NCI-H1694 (cell line): ENCODE measurements at regions not wholly inside any gene's neighbourhood (a gene's known extent, or its start where the extent isn't known, plus 50 kb on each side); places are given as distances from the start of the nearest gene placed in this dataset.

Experiments
- DNase-seq: peaks from one replicate; lab custom pipeline; 2025; lab: John Stamatoyannopoulos, UW

DNA sequence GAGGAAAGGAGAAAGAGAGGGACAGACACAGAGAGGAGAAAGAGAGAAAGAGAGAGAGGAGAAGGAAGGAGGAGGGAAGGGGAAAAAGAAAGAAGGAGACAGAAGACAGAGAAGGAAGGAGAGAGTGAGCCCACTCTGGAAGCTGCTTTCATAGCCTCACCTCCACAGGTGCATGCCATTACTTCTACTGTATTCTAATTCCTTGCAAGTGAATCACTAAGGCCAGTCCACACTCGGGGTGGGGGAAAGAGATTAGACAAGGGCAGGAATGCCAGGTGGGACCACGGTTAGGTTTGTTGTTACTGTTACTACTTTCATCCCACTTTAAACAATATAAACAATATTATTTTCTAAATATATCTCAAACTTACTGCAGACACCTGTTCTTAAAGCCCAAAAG lies 684.5 kb upstream of the ARGLU1 start:
- no peak for DNase-seq

DNA sequence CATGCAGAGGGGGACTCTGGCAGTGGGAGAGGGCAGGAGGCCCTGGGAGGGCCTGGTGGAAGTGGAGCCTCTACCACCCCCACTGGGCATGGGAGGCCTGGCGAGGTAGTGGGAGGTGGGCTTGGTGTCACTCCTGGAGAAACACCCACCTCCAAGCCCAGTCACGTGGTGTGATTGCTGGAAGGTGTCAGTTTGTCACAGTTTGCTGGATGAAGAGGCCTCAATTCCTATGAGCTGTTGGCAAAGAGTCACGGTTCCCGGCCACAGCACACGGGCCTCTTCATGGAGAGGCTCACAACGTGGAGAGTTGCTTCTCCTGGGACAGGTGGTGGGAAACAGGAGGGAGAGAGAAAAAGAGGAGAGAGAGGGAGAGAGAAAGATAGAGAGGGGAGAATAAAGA lies 684.1 kb upstream of the ARGLU1 start:
- no peak for DNase-seq

DNA sequence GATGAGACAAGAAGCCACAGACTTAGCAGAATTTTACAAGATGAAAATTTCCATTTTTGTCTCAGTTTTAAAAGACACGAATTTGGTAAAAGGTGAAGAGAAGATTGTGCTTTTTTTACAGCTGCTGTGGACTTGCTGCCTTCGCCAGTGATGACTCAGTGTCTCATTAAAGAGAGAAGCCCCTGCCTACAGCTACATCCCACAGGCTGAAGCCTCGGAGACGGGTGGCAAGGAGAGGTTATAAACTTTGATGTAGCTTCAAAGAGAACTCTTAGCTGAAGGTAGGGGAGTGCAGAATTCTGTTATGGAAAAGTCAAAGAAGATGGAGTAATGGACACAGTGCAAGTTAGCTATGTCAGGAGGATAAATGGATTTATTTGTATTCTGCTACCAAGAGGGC lies 683.4 kb upstream of the ARGLU1 start:
- no peak for DNase-seq

DNA sequence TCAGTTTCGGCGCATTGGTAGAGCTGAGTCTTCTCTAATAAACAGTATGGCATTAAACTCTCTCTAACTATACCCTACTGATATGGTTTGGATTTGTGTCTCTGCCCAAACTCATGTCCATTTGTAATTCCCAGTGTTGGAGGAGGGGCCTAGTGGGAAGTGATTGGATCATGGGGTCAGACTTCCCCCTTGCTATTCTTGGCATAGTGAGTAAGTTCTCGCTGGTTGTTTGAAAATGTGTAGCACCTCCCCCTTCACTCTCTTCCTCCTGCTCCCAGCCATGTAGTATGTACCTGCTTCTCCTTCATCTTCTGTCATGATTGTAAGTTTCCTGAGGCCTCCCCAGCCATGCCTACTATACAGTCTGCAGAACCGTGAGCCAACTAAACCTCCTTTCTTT lies 682.7 kb upstream of the ARGLU1 start:
- DNase-seq = no peak

DNA sequence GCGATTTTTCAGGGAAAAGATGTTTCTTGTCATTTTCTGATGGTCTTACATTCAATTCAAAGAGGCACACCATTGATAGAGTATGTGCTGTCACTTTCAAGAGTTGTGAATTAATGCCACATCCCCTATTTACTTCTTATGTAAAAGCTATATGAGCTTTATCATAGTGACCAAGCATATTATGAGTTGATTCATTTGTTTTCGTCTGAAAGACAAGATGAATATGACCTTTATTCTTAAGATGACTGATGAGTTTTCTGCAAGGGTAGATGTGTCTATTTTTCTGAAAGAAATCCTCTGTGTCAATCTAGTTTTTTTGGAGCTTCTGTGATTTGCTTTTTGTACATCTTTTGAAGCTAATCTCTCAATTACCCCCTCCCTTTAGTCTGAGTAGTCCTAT lies 676.3 kb upstream of the ARGLU1 start:
- no peak for DNase-seq

DNA sequence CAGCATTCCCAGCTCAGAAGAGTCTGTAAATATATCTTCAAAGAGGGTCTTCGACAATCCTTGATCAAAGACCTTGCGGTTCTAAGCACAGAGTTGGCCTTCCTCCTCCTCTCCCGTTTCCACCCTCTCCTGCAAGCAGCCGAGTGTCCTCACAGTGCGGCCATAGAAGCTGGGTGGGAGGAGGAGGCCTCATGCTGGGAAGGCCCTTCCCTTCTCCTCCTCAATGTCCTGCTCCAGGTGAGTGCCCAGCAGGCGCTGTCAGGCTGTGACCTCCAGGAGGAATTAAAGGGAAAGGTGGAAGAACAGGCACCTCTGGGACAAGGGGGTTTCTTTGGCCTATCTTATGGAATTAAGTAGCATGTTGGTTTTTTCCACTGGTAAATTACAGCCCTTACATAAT lies 674.2 kb upstream of the ARGLU1 start:
- no peak for DNase-seq

DNA sequence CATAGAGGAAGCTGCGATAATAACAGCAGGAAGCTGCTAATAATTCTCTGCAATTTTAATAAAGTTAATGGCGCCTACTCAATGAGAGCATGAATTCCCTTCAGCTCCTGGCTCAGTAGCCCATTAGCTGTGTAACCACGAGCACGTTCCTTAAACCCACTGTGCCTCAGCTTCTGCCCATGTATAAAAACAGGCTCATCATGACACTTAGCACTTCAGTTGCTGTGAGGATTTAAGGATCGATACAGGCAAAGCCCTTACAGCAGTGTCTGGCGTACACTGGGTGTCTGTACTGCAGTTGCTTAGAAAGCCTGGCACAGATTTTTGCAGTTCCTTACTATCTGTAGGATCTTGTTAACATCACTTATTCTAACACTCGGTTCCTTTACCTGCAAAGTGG lies 673.4 kb upstream of the ARGLU1 start:
- no peak for DNase-seq

DNA sequence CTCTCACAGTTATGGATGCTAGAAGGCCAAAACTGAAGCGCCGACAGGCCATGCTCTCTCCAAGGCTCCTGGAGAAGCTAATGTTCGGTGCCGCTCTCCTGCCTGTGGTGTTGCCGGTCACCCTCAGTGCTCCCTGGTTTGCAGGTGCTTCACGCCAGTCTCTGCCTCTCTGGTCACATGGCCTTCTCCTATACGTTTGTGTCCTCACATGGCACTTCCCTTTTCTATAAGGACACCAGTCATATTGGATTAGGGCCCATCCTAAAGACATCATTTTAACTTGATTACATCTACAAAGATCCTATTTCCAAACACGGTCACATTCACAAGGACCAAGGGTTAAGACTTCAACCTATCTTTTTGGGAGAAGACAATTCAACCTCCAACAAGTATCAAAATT lies 671.3 kb upstream of the ARGLU1 start:
- no peak for DNase-seq

DNA sequence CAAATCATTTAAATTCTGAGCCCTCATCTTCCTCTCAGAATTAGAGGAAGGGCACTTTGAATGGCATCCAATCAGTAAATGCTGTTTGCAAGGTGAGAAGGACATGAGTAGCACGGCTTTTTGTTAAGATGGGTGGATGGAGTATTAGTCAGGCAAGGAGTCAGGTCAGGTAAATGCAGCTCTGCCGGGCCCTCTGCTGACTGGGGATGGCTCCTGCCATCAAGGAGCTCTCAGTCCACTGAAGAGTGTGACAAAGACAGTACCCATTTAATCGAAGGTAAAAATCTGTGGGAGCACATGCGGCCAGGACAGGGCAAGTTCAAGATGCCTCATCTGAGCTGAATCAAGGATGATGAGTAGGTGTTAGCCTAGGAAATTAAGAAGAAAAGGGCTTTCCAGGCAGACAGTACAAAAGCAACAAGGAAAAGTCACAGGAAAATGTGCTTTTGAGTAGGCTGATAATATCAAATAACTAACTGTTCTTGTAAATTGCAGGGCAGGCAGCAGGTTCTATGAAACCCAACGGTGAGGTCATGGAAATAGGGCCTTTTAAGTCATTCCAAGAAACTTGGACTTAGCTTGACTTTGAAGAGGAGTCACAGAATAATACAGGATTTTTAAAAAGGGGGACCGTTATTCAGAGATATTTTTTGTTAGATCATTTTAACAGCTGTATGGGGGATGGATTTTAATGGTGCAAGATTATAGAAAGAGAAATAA lies 670.5 kb upstream of the ARGLU1 start:
- DNase-seq = no peak

DNA sequence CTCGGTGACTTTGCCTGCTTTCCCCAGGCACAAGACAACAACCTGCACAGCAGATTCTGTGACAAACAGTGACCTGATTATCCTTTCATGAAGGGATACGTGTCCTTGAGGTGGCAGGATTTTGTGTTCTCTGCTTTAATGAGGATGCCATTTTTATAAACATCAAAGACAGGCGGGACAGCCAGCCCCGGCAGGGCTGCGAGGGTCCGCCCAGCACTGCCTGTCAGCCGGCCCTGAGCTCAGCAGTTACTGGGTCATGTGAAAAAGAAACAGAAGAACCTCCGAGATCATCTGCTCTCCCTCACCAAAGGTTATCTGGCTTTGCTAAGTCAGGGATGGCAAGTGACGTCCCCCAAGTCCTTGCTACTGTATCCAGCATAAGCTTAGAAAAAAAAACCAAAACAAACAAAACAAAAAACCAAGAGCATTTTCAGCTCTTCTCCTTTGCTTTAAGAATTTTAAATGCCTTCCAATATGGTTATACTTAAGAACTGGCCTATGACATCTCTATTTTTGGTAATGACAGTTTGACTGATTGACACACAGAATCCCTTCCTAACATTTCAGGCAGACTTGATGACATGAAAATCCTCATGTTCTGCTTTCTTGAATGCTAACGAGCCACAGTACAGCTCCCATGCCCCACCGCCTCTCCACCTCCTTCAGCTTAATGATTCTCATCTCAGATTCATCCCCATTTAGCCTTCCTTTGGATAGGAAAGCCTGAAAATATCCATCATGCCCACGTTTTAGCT lies 666.6 kb upstream of the ARGLU1 start:
- DNase-seq = no peak

DNA sequence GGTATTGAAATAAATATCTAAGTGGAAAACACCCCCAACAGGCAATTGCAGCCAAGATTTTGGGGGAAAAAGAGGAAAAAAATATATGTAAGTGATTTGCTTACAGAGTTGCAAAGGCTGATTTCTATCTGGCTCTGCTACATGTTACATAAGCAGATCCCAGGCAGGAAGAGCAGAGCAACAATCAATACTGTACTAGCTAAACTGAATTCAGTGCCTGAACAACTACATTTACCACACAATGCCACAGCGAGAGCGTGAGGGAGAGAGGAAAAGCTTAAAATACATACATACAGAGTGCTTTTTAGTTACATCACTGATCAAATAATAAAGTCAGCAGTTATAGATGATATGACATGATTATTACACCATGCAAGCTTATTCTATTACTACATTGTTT lies 665.6 kb upstream of the ARGLU1 start:
- DNase-seq = no peak

DNA sequence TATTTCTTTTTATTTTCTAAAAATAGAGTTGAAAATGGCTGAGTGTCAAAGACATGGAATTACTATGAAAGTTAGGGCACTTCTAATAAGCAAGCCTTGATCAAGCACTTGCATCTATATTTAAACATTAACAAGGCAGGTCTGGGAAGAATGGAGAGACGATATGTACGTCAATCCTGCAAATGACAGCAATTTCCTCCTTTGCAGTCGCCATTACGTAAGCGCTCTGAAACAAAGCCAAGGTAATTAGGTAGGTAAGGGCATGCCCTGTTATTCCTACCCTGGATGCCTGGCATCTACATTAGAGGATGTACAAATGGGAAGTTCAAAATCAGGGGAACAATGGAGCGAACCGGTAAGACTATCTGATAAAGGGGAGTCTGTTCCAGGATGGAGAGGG lies 664.0 kb upstream of the ARGLU1 start:
- DNase-seq = no peak

DNA sequence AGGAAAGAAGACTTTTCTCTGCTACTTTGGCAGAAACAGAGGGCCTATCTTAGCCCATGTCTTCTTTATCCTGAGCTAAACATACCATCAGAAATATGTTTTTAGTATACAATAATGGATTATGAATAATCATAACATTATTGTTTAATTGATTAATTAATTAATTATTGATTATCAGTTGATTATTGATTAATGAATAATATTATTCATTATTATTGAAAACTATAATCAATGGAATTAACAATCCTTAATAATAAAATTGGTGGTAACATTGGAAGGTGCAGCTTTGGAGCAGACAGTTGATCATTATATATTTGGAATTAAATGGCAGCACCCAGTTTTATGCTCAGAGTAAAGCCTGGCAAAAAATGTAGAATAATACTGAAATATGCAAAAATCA lies 655.9 kb upstream of the ARGLU1 start:
- DNase-seq = no peak

DNA sequence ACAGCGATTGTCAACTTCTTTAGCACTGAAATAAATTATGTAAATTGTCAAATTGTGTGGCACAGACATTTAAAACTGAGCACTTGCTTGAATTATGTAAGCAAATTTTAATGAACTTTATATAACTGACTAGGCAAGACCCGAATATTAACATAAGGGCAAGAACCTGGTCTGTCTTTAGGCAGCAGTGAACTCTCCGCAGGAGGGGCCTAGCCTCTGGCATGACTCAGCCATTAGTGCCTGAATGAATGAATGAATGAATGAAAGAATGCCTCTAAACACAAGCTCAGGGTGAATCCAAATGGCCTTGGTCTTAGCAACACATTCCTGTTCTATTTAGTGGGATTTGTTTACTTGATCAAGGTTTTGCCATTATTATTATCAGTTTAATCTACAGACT lies 654.7 kb upstream of the ARGLU1 start:
- DNase-seq = no peak

DNA sequence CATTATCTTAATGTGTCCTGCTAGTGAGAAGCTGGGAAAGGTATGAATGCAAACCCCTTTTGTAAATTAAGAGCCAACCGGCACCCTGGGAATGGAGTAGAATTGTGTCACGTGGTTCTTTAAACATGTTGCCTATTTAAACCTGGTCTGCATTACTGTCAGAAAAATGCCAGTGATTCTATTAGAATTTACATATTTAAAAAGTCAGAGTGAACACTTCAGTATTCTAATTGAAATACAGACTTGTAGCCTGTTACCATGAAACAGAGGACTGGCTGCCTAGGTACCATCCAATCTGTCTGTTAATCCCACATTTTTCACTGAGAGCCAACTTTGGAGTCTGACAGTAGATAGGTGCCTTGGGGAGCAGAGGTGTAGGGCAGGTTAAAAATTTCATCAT lies 652.3 kb upstream of the ARGLU1 start:
- no peak for DNase-seq

DNA sequence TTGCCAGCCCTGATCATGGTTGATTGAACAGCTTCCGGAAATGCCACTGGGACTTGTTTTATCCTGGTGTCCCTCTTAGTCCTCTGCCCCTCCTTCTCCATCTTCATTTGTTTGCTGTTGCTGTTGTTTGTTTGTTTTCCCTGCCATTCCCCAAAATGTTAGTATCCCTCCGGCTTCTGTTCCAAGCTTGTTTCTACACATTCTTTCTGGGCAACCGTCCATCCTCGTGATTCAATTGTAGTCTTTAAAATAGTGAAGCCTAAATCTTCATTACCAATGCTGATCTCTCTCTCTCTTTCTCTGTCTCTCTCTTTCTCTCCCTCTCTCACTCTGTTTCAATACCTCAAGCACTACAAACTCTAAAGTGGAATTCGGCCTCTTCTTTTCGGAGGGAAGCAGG lies 649.3 kb upstream of the ARGLU1 start:
- DNase-seq = peak; percentile 24

DNA sequence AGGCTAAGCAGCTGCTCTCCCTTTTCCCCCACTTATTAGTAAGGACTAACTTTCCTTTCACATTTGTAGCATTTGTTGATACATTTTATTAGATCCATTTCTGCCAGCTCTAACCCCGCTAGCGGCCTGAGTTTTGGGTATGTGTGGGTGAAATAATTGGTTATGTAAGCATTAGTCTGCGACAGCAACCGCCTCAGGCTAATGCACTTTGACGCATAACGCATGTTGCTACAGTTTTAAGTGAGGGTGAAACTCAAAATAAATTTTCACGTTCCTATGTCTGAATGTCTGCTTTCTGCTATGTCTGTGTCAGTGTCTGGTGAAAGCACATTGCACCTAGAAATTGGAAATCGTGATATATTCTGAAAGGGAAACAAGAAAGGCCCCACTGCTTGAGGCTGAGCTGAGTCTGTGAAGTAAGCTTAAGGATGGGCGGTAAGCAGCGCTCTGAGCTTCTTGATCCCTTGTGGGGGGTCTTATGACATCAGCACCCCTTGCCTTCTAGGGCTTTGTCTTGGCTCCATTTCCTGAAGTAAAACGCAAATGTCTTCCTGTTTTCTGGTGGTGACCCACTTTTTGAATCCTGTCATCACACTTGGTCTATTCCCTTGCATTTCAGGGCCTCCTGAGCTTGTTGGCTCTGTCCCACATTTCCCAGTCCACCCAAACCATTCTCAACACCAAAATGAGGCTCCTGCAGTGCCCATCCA lies 648.3 kb upstream of the ARGLU1 start:
- no peak for DNase-seq

DNA sequence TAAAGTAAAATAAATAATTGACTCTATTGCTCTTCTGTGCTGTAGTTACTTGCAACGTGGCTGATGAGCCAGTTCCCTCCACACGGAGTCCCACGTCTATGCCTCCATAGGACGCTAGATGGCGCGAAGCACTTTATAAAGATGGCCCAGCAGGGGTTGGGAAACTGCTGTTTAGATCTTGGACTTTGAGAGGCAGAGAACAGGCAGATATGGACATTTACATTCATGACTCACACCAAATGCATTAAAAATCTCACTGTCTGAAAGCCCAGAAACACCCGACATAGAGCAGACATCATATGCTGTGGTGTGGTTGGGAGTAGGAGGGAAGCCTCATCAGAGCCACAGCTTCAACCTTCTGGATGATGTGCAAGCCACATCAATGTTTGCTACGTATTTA lies 643.1 kb upstream of the ARGLU1 start:
- DNase-seq = peak; percentile 90

DNA sequence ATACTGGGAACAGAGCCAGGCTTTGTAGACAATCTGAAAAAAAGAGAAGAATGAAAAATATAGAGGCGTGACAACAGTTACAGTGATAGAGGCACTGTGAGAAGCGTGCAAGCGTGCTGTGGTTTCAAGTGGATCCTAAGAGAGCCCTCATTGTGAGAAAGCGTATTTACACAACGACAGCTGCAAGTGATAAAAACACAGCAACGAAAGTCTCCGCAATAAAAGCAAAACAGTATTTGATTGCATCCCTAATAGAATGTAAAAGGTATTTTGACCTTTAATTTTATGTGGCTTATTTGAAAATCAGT lies 642.7 kb upstream of the ARGLU1 start:
- DNase-seq = no peak

DNA sequence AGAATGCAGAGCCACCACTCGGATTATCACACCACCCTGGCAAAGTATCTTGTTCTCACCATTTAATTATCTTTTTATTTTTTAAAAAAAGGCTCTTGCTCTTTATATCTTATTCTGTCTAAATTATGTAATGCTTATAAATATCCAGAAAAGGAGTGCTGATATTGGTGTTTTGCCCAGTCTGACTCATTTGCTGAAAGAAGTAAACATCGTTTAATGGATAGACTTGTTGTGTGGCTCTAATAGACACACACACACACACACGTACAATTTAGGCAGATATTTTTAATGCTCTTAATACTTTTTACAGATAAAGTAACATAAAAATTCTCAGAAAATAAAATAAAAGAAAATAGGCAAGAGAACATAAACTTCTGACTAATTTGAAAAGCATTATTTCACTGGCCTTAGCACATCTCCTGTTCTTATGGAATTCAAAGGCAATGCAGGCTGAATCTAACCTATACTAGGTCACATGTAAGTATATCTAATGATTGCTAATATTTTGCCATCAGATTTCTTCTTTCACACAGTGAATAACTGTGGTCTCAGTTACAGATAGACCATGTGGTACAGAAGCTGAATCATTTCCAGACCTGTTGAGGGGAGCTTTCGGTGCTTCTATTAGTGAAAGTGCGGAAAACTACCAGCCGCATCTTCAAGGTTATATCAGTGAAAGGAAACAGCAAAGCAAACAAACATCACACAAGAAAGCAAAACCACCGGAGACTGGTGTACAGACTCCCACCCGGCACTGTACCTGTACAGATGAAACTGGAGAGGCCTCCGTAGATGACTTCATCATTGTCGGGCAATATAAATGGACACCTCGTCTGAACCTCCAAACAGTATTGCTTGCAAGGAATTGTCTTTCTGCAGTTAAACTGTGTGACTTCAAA lies 642.1 kb upstream of the ARGLU1 start:
- DNase-seq = no peak

DNA sequence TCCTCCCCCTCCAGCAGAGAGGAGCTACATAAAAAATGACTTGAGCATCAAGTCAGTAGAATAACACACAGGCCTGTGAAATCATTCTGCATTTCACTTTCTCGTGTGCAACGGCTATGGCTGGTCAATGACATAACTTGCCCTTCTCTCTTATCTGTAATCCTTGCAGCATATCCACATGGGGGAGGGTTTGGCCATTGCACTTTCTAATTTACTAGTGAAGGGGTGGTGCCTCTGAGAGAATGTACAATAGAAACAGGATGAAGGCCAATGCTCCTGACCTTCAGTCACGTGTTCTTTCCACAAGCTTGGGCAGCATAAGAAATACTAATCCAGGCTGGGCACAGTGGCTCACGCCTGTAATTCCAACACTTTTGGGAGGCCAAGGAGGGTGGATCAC lies 641.0 kb upstream of the ARGLU1 start:
- DNase-seq = no peak

DNA sequence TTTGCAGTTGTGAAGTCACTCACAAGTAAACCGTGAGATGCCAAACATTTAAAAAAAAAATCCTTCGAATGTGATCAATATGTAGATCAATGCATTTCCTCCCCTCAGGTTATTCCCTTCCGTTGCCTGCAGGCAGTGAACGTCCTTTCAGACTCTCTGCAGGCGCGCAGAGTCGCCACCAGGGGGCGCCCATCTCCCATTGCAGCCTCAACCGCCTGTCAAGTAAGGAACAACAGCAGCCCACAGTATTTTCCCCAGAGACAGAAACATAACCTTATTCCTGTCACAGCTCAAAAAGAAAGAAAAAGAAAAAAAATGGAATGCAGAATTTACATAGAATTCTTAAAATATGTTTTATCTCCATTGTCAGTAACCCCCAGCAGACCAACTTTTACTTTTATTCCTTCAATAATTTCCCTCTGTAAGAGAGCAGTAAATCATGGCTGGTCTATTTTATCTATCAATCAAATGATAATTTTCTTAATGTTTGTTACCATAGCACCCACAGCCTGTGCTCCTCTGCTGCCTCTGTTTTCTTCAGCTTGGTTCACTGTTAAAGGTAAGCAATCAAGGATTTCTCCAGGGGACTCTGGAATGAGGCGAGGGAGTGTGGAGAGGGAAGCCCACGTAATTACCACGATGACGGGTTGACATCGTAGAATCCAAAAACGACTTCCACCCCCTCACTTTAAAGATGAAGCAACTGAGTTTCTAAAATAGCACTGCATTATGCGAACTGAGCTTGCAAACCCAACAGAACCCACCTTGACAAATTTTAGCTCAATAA lies 637.6 kb upstream of the ARGLU1 start:
- peak; percentile 66 for DNase-seq
